ENCODE measurements at regions not wholly inside any gene's neighbourhood (a gene's known extent, or its start where the extent isn't known, plus 50 kb on each side); places are given as distances from the start of the nearest gene placed in this dataset.

DNA sequence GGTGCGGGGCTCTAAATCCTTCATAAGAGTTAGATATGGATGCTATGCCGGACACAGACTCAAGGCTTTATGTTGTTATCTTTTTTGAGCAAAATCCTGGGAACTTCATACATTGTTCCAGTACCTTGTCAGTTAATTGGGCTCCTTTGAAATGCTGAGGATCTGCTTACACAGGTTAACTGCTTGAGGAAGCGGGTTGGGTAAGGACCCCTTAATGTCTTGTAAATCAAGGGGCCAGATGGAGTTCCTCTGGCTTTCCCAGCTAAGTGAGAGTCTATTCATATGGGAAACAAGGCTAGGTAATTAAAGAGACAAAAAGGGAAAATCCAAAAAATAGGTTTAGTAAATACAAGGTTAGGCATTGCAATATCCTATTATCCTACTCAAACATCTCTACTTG, 141.5 kb downstream of the OR2B2 start:
- Mint-ChIP-seq H3K27ac (peak overlapping the region in 1 of 3 experiments; percentile 24; a peak in 2 of 7 replicates), H3K4me1 (peaks cover 34 to 35% of the 10 kb centered on the region in 2 experiments), H3K4me3 (peak overlapping the region; percentile 32 to 75; a peak in 4 of 5 replicates), H3K9me3 (peaks cover 15 to 23% of the 10 kb centered on the region in 2 experiments), H3K27me3 (ENCODE audit: low read depth) (peaks cover 100% of the 10 kb centered on the region), H3K36me3 (ENCODE audit: insufficient read depth in 1 of 3, low read depth in 3 of 3) (peaks cover 3 to 14% (median 8%) of the 10 kb centered on the region in 3 experiments)
- no peak overlapping the region for H2AK5ac ChIP-seq (ENCODE audit: insufficient read length, low read length)
- H4K91ac ChIP-seq (ENCODE audit: insufficient read length, low read depth, low read length) = no peak overlapping the region
- no peak overlapping the region for H3K4ac ChIP-seq (ENCODE audit: low read depth, low read length)
- H3K79me2 ChIP-seq (ENCODE audit: insufficient read depth, low read length) = no peaks in the 10 kb centered on the region
- H3K4me2 ChIP-seq (ENCODE audit: insufficient read depth, insufficient read length, low read length) = peak overlapping the region; percentile 90
- no peak overlapping the region for H2BK20ac ChIP-seq (ENCODE audit: low read depth, low read length, poor library complexity, severe bottlenecking)
- H3K14ac ChIP-seq (ENCODE audit: insufficient read depth, low read length) = no peak overlapping the region
- H3K18ac ChIP-seq (ENCODE audit: insufficient read length, low read depth, low read length) = no peak overlapping the region
- H3K9me3 ChIP-seq (ENCODE audit: control insufficient read depth, low read depth, low read length) = no peaks in the 10 kb centered on the region
- H2BK15ac ChIP-seq (ENCODE audit: low read depth, low read length) = no peak overlapping the region
- no peak overlapping the region for H3K56ac ChIP-seq (ENCODE audit: insufficient read length, low read depth, low read length)
- peaks cover 54% of the 10 kb centered on the region for H3K27me3 ChIP-seq (ENCODE audit: insufficient read depth, low read length)
- H2BK12ac ChIP-seq (ENCODE audit: insufficient read length, low read depth, low read length) = no peak overlapping the region
- no peak overlapping the region for H3T11ph ChIP-seq (ENCODE audit: low read length)
- no peaks in the 10 kb centered on the region for H3K79me1 ChIP-seq (ENCODE audit: insufficient read depth, low read depth, low read length, poor library complexity, severe bottlenecking)
- WGBS (ENCODE audit: extremely low coverage, insufficient read length, low lambda C conversion rate) = no CpG with 5 or more reads among the region's 3 CpGs
- H2BK120ac ChIP-seq (ENCODE audit: low read depth, low read length, poor library complexity, severe bottlenecking) = no peak overlapping the region
- H3K27ac ChIP-seq (ENCODE audit: insufficient read length, low read depth, low read length) = no peak overlapping the region
- no peak overlapping the region for H2BK5ac ChIP-seq (ENCODE audit: insufficient read length, low read length)
- H3K9ac ChIP-seq (ENCODE audit: extremely low read depth, insufficient read length, low read length) = no peak overlapping the region
- no peak overlapping the region for H4K8ac ChIP-seq (replicated peaks; ENCODE audit: insufficient read length, low read depth, low read length)
- H4K20me1 ChIP-seq (ENCODE audit: control insufficient read depth, insufficient read depth, insufficient read length) = no peaks in the 10 kb centered on the region
- H4K5ac ChIP-seq (ENCODE audit: insufficient read length, low read depth, low read length) = no peak overlapping the region
- TF ChIP-seq, protein P1, sequence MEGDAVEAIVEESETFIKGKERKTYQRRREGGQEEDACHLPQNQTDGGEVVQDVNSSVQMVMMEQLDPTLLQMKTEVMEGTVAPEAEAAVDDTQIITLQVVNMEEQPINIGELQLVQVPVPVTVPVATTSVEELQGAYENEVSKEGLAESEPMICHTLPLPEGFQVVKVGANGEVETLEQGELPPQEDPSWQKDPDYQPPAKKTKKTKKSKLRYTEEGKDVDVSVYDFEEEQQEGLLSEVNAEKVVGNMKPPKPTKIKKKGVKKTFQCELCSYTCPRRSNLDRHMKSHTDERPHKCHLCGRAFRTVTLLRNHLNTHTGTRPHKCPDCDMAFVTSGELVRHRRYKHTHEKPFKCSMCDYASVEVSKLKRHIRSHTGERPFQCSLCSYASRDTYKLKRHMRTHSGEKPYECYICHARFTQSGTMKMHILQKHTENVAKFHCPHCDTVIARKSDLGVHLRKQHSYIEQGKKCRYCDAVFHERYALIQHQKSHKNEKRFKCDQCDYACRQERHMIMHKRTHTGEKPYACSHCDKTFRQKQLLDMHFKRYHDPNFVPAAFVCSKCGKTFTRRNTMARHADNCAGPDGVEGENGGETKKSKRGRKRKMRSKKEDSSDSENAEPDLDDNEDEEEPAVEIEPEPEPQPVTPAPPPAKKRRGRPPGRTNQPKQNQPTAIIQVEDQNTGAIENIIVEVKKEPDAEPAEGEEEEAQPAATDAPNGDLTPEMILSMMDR (conservative IDR thresholded peaks at IDR 0.05) = no peak
- no peaks in the 10 kb centered on the region for H3K4me1 ChIP-seq (ENCODE audit: insufficient read depth, low read length)
- DNase-seq = peak; percentile 76
- peaks cover 4% of the 10 kb centered on the region for H3K23me2 ChIP-seq (ENCODE audit: insufficient read length, low read depth, low read length, poor library complexity, severe bottlenecking)
- H2AFZ ChIP-seq (ENCODE audit: low read length) = no peak overlapping the region
- H3K23ac ChIP-seq (ENCODE audit: insufficient read length, low read depth, low read length) = no peak overlapping the region
